ENCODE measurements at regions not wholly inside any gene's neighbourhood (a gene's known extent, or its start where the extent isn't known, plus 50 kb on each side); places are given as distances from the start of the nearest gene placed in this dataset.

- TF ChIP-seq CHD7 (IDR thresholded peaks at IDR 0.05; ENCODE audit: insufficient replicate concordance, low read length) (no peak), KDM1A (IDR thresholded peaks at IDR 0.05; ENCODE audit: borderline replicate concordance, low read length) (no peak), RNF2 (IDR thresholded peaks at IDR 0.05; ENCODE audit: borderline replicate concordance, low read depth, low read length, missing control alignments, poor library complexity, severe bottlenecking) (no peak), E2F6 (IDR thresholded peaks at IDR 0.05) (no peak), NRF1 (IDR thresholded peaks at IDR 0.05; ENCODE audit: low read depth, low read length) (no peak), KDM4A (IDR thresholded peaks at IDR 0.05; ENCODE audit: low read depth, low read length, severe bottlenecking) (no peak), FOSL1 (IDR thresholded peaks at IDR 0.05; ENCODE audit: insufficient read depth, low read depth, low read length) (no peak), SIX5 (IDR thresholded peaks at IDR 0.05; ENCODE audit: low read depth, low read length) (no peak), TAF7 (optimal IDR thresholded peaks at IDR 0.05; ENCODE audit: borderline replicate concordance, low read depth, low read length) (no peak), SIN3A (conservative IDR thresholded peaks at IDR 0.05 in 1 of 2, IDR thresholded peaks at IDR 0.05 in 1 of 2; ENCODE audit: low read depth in 1 of 2, low read length in 2 of 2) (no peak)
These were observed 212.6 kb upstream of the RASGEF1B start (continued) for GRCh38 chr4:81684352-81684751.

Measured in H1 (cell line).